Body of pancreas (tissue), 4 donors: ENCODE measurements at regions not wholly inside any gene's neighbourhood (a gene's known extent, or its start where the extent isn't known, plus 50 kb on each side); places are given as distances from the start of the nearest gene placed in this dataset.
"Not testable (repeated sequence)": the region's sequence is repeated elsewhere in the genome, so short reads cannot be mapped to it uniquely, and the experiment has no call there.

Source experiments
- ATAC-seq: fragments of 150-250 bp; one replicate; pipeline ENCODE4 v1.9.1; 2016
- DNase-seq, 4 donors: peaks; one replicate each; pipeline ENCODE4 v3.0.0-alpha.2; 2019
- H3K27ac ChIP-seq, 4 donors: fragments of 200-600 bp; sonication (generic); 1 replicate in 3 of 4; 2 replicates in 1 of 4; pipeline versions ENCODE4 v1.5.1 to v1.6.1; 2016 to 2019; ENCODE audit warnings: mild to moderate bottlenecking in 1 of 4, mixed read lengths in 1 of 4, moderate library complexity in 1 of 4
- H3K27me3 ChIP-seq, 2 donors: fragments of 200-600 bp; sonication (generic); one replicate each; pipeline ENCODE4 v1.6.0; 2016; ENCODE audit warnings: mild to moderate bottlenecking in 1 of 2
- H3K36me3 ChIP-seq, 2 donors: fragments of 200-600 bp; sonication (generic); replicated peaks in 1 of 2; 2 replicates each; pipeline ENCODE4 v1.5.1; 2016; ENCODE audit warnings: low read depth in 2 of 2; ENCODE audit not compliant: insufficient read depth in 1 of 2
- H3K4me1 ChIP-seq: fragments of 200-600 bp; sonication (generic); one replicate; pipeline ENCODE4 v1.6.0; 2016
- H3K4me3 ChIP-seq, 2 donors: fragments of 200-600 bp; sonication (generic); 1 replicate in 1 of 2; 2 replicates in 1 of 2; pipeline ENCODE4 v1.5.1; 2016 to 2019
- H3K9me3 ChIP-seq, 3 donors: fragments of 200-600 bp; sonication (generic); 1 replicate in 2 of 3; 2 replicates in 1 of 3; pipeline ENCODE4 v1.5.1; 2016
- CTCF ChIP-seq, 7 experiments: fragments of 450-650 bp in 4 of 7; fragments of 200-600 bp in 3 of 7; sonication (generic) in 3 of 7; IDR thresholded peaks; one replicate each; pipeline ENCODE4 v1.5.1; 2016 to 2019; ENCODE audit warnings: antibody characterized with exemption in 7 of 7
- POLR2A ChIP-seq, 3 donors: fragments of 450-650 bp; IDR thresholded peaks; one replicate each; pipeline ENCODE4 v1.6.1; 2016; ENCODE audit warnings: antibody characterized with exemption in 3 of 3, mild to moderate bottlenecking in 2 of 3
- WGBS, 2 donors: methylation state at CpG; one replicate each; pipeline ENCODE4 v1.1.5; 2017; 5-methylcytosine and 5-hydroxymethylcytosine counted together
- intact Hi-C: fragments of 100-400 bp; cut with DNase I; formaldehyde crosslinking; loops from one replicate; pipeline ENCODE4 v1.15.1; 2023

- intact Hi-C loops, result no loop called here
- DNase-seq (no peak), ATAC-seq (no peak)
- Histone ChIP-seq H3K27me3 (peaks cover 0 to 7% of the 10 kb centered on the region in 2 donors), H3K36me3 (no peaks in the 10 kb centered on the region), H3K4me1 (peaks cover 8% of the 10 kb centered on the region), H3K4me3 (no peak overlapping the region), H3K9me3 (no peaks in the 10 kb centered on the region), H3K27ac (peak overlapping the region in 2 of 4 donors; percentile 29 to 30)
- WGBS, 2 donors, result 58 to 63% methylated on average over 16 of the region's 19 CpGs
- TF ChIP-seq CTCF (IDR thresholded peaks at IDR 0.05), result no peak
- TF ChIP-seq POLR2A (IDR thresholded peaks at IDR 0.05), result no peak
Measured at GRCh38 chr4:1547131-1547855, 136.8 kb downstream of the FAM53A start.

- Histone ChIP-seq H3K4me3 (no peak overlapping the region), H3K27ac (no peak overlapping the region)
- TF ChIP-seq CTCF (IDR thresholded peaks at IDR 0.05) (no peak), POLR2A (IDR thresholded peaks at IDR 0.05) (peak in 2 of 3 donors; percentile 13 to 18)
Measured at GRCh38 chr4:1544861-1545281, 138.6 kb upstream of the NKX1-1 start.

GRCh38 chr4:1544435-1544834 lies 138.2 kb upstream of the NKX1-1 start:
- H3K27ac ChIP-seq, H3K27me3 ChIP-seq, ATAC-seq, DNase-seq, H3K4me1 ChIP-seq, intact Hi-C loops, H3K4me3 ChIP-seq, H3K9me3 ChIP-seq, H3K36me3 ChIP-seq: not testable (repeated sequence)
- WGBS, 2 donors, result 54 to 77% methylated on average over 15 to 21 of the region's 21 CpGs

More at GRCh38 chr4:1544861-1545281, 138.6 kb upstream of the NKX1-1 start:
- no peaks in the 10 kb centered on the region for H3K9me3 ChIP-seq
- H3K27me3 ChIP-seq, result no peaks in the 10 kb centered on the region
- peaks cover 8% of the 10 kb centered on the region for H3K4me1 ChIP-seq
- intact Hi-C loops, result no loop called here
- H3K36me3 ChIP-seq, result no peaks in the 10 kb centered on the region
- ATAC-seq (no peak), DNase-seq (no peak)
- WGBS, 2 donors, result 40 to 54% methylated on average over 8 to 18 of the region's 18 CpGs

GRCh38 chr4:1543976-1544375 lies 137.7 kb upstream of the NKX1-1 start:
- TF ChIP-seq POLR2A (IDR thresholded peaks at IDR 0.05), result no peak
- TF ChIP-seq CTCF (IDR thresholded peaks at IDR 0.05), result no peak
- no peak for DNase-seq
- Histone ChIP-seq H3K27ac (no peak overlapping the region), H3K9me3 (no peaks in the 10 kb centered on the region), H3K27me3 (no peaks in the 10 kb centered on the region), H3K36me3 (no peaks in the 10 kb centered on the region), H3K4me3 (no peak overlapping the region), H3K4me1 (peaks cover 6% of the 10 kb centered on the region)
- WGBS, 2 donors, result 79 to 81% methylated on average over 9 to 11 of the region's 11 CpGs
- intact Hi-C loops, result no loop called here
- no peak for ATAC-seq

- ATAC-seq (no peak), DNase-seq (no peak)
- Histone ChIP-seq H3K4me1 (peaks cover 1% of the 10 kb centered on the region), H3K9me3 (no peaks in the 10 kb centered on the region), H3K27ac (no peak overlapping the region), H3K36me3 (no peaks in the 10 kb centered on the region), H3K4me3 (no peak overlapping the region), H3K27me3 (no peaks in the 10 kb centered on the region)
- 63 to 82% methylated on average over 2 to 8 of the region's 8 CpGs for WGBS, 2 donors
- no peak for TF ChIP-seq CTCF (IDR thresholded peaks at IDR 0.05)
- no peak for TF ChIP-seq POLR2A (IDR thresholded peaks at IDR 0.05)
- intact Hi-C loops, result no loop called here
Measured at GRCh38 chr4:1543561-1543960, 137.3 kb upstream of the NKX1-1 start.
